CD4-positive, alpha-beta T cell treated with Interleukin-15 for 4 hours (primary cell): ENCODE measurements at regions not wholly inside any gene's neighbourhood (a gene's known extent, or its start where the extent isn't known, plus 50 kb on each side); places are given as distances from the start of the nearest gene placed in this dataset.
"Not testable (repeated sequence)": the region's sequence is repeated elsewhere in the genome, so short reads cannot be mapped to it uniquely, and the experiment has no call there.

Source experiments
- DNase-seq: peaks from one replicate; pipeline ENCODE4 v3.0.0-alpha.2; 2020; ENCODE audit warnings: low spot score

- no peak for DNase-seq
Observed at GRCh38 chrY:12359867-12360266, 341.2 kb upstream of the USP9Y start.

GRCh38 chrY:12360496-12360895 lies 340.5 kb upstream of the USP9Y start:
- DNase-seq: no peak

- DNase-seq: no peak
Observed at GRCh38 chrY:12365311-12365910, 335.6 kb upstream of the USP9Y start.

GRCh38 chrY:12374588-12374987 lies 326.4 kb upstream of the USP9Y start:
- DNase-seq: not testable (repeated sequence)

GRCh38 chrY:12391655-12392559 lies 309.1 kb upstream of the USP9Y start:
- peak; percentile 0 for DNase-seq

- no peak for DNase-seq
Observed at GRCh38 chrY:12393190-12393589, 307.8 kb upstream of the USP9Y start.

- not testable (repeated sequence) for DNase-seq
Observed at GRCh38 chrY:12395381-12396120, 305.5 kb upstream of the USP9Y start.

- no peak for DNase-seq
Observed at GRCh38 chrY:12403916-12404315, 297.1 kb upstream of the USP9Y start.

- DNase-seq: no peak
Observed at GRCh38 chrY:12408236-12408635, 292.8 kb upstream of the USP9Y start.

- no peak for DNase-seq
Observed at GRCh38 chrY:12410696-12411095, 290.3 kb upstream of the USP9Y start.

- DNase-seq: no peak
Observed at GRCh38 chrY:12421072-12421787, 279.8 kb upstream of the USP9Y start.

- no peak for DNase-seq
Observed at GRCh38 chrY:12421788-12422124, 279.3 kb upstream of the USP9Y start.

GRCh38 chrY:12422536-12422935 lies 278.5 kb upstream of the USP9Y start:
- DNase-seq: no peak

- no peak for DNase-seq
Observed at GRCh38 chrY:12423416-12424252, 277.4 kb upstream of the USP9Y start.

- no peak for DNase-seq
Observed at GRCh38 chrY:12425506-12425905, 275.5 kb upstream of the USP9Y start.

GRCh38 chrY:12427361-12427760 lies 273.7 kb upstream of the USP9Y start:
- DNase-seq: no peak

- DNase-seq: no peak
Observed at GRCh38 chrY:12431546-12431945, 269.5 kb upstream of the USP9Y start.

GRCh38 chrY:12438823-12439222 lies 262.2 kb upstream of the USP9Y start:
- not testable (repeated sequence) for DNase-seq

GRCh38 chrY:12444200-12444599 lies 256.8 kb upstream of the USP9Y start:
- no peak for DNase-seq

- DNase-seq: not testable (repeated sequence)
Observed at GRCh38 chrY:12446486-12447265, 254.4 kb upstream of the USP9Y start.
